ENCODE measurements at regions not wholly inside any gene's neighbourhood (a gene's known extent, or its start where the extent isn't known, plus 50 kb on each side); places are given as distances from the start of the nearest gene placed in this dataset.
"Not testable (repeated sequence)": the region's sequence is repeated elsewhere in the genome, so short reads cannot be mapped to it uniquely, and the experiment has no call there.

- no peak for DNase-seq (ENCODE audit: low read depth, low spot score)
- Histone ChIP-seq H3K4me3 (ENCODE audit: insufficient read length, low read depth) (no peak overlapping the region), H3K4me1 (ENCODE audit: insufficient read depth, insufficient read length) (no peaks in the 10 kb centered on the region), H3K36me3 (ENCODE audit: insufficient read depth, insufficient read length, low read length) (no peaks in the 10 kb centered on the region), H3K9me3 (ENCODE audit: insufficient read depth, low read length) (no peaks in the 10 kb centered on the region), H3K9ac (ENCODE audit: insufficient read length, low read depth) (no peak overlapping the region), H3K27me3 (ENCODE audit: insufficient read depth, insufficient read length) (no peaks in the 10 kb centered on the region)
- TF ChIP-seq SUZ12 (IDR thresholded peaks at IDR 0.05; ENCODE audit: extremely low read depth, insufficient read depth, insufficient read length): no peak
- no peak for TF ChIP-seq YY1 (IDR thresholded peaks at IDR 0.05; ENCODE audit: insufficient read depth, insufficient read length)
- no peak for TF ChIP-seq ZNF274 (IDR thresholded peaks at IDR 0.05; ENCODE audit: low read depth, low read length)
Measured at GRCh38 chr6:141976994-141977393, 155.7 kb upstream of the GJE1 start.

DNA sequence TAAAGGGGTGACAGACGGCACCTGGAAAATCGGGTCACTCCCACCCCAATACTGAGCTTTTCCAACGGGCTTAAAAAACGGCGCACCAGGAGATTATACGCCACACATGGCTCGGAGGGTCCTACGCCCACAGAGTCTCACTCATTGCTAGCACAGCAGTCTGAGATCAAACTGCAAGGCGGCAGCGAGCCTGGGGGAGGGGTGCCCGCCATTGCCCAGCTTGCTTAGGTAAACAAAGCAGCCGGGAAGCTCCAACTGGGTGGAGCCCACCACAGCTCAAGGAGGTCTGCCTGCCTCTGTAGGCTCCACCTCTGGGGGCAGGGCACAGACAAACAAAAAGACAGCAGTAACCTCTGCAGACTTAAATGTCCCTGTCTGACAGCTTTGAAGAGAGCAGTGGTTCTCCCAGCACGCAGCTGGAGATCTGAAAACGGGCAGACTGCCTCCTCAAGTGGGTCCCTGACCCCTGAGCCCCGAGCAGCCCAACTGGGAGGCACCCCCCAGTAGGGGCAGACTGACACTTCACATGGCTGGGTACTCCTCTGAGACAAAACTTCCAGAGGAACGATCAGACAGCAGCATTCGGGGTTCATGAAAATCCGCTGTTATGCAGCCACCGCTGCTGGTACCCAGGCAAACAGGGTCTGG lies 162.8 kb upstream of the GJE1 start:
- not testable (repeated sequence) for H3K9me3 ChIP-seq (ENCODE audit: insufficient read depth, low read length); H3K36me3 ChIP-seq (ENCODE audit: insufficient read depth, insufficient read length, low read length); DNase-seq (ENCODE audit: low read depth, low spot score); H3K4me3 ChIP-seq (ENCODE audit: insufficient read length, low read depth); H3K9ac ChIP-seq (ENCODE audit: insufficient read length, low read depth); H3K27me3 ChIP-seq (ENCODE audit: insufficient read depth, insufficient read length); H3K4me1 ChIP-seq (ENCODE audit: insufficient read depth, insufficient read length)

GRCh38 chr6:141969201-141969600 lies 163.5 kb upstream of the GJE1 start:
- no peaks in the 10 kb centered on the region; the same call in 1 of the 2 replicates for H3K9me3 ChIP-seq (ENCODE audit: insufficient read depth, low read length)
- no peak overlapping the region for H3K4me3 ChIP-seq (ENCODE audit: insufficient read length, low read depth)
- H3K4me1 ChIP-seq (ENCODE audit: insufficient read depth, insufficient read length): no peaks in the 10 kb centered on the region
- no peak overlapping the region for H3K9ac ChIP-seq (ENCODE audit: insufficient read length, low read depth)
- H3K36me3 ChIP-seq (ENCODE audit: insufficient read depth, insufficient read length, low read length): no peaks in the 10 kb centered on the region
- no peak for TF ChIP-seq ZNF274 (IDR thresholded peaks at IDR 0.05; ENCODE audit: low read depth, low read length)
- TF ChIP-seq SUZ12 (IDR thresholded peaks at IDR 0.05; ENCODE audit: extremely low read depth, insufficient read depth, insufficient read length): no peak
- no peak for TF ChIP-seq YY1 (IDR thresholded peaks at IDR 0.05; ENCODE audit: insufficient read depth, insufficient read length)
- no peaks in the 10 kb centered on the region for H3K27me3 ChIP-seq (ENCODE audit: insufficient read depth, insufficient read length)
- DNase-seq (ENCODE audit: low read depth, low spot score): no peak

- no peak for DNase-seq (ENCODE audit: low read depth, low spot score)
- no peaks in the 10 kb centered on the region for H3K36me3 ChIP-seq (ENCODE audit: insufficient read depth, insufficient read length, low read length)
- H3K9ac ChIP-seq (ENCODE audit: insufficient read length, low read depth): no peak overlapping the region
- TF ChIP-seq ZNF274 (IDR thresholded peaks at IDR 0.05; ENCODE audit: low read depth, low read length): no peak
- TF ChIP-seq YY1 (IDR thresholded peaks at IDR 0.05; ENCODE audit: insufficient read depth, insufficient read length): no peak
- no peak for TF ChIP-seq SUZ12 (IDR thresholded peaks at IDR 0.05; ENCODE audit: extremely low read depth, insufficient read depth, insufficient read length)
- no peaks in the 10 kb centered on the region for H3K4me1 ChIP-seq (ENCODE audit: insufficient read depth, insufficient read length)
- H3K9me3 ChIP-seq (ENCODE audit: insufficient read depth, low read length): no peaks in the 10 kb centered on the region; the same call in 1 of the 2 replicates
- no peak overlapping the region for H3K4me3 ChIP-seq (ENCODE audit: insufficient read length, low read depth)
- H3K27me3 ChIP-seq (ENCODE audit: insufficient read depth, insufficient read length): no peaks in the 10 kb centered on the region
Measured at GRCh38 chr6:141968632-141969031, 164.1 kb upstream of the GJE1 start.

DNA sequence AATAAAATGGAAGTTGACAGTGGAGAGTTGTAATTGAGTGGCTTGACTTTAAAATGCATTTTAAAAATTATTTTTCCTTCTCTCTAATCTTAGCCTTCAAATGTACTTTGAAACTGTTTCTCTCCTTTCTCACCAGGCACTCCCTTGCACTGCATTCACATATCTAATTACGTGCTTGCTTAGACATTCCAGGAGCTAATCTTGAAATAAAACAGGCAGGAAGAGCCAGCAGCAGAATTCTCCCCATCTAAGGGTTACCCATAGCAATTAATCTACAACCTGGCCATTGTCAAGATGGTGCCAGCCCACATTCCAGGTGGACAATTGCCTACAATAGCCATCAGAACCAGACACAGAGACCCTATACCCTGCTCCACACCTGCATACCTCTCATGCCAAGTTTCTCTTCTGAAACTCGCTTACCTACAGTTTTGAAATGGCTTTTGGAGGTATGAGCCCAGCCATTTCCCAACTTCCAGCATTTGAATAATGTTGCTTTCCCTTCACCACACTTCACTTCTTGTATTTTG lies 167.6 kb upstream of the GJE1 start:
- H3K4me3 ChIP-seq (ENCODE audit: insufficient read length, low read depth): no peak overlapping the region
- DNase-seq (ENCODE audit: low read depth, low spot score): no peak
- no peaks in the 10 kb centered on the region for H3K27me3 ChIP-seq (ENCODE audit: insufficient read depth, insufficient read length)
- TF ChIP-seq YY1 (IDR thresholded peaks at IDR 0.05; ENCODE audit: insufficient read depth, insufficient read length): no peak
- TF ChIP-seq ZNF274 (IDR thresholded peaks at IDR 0.05; ENCODE audit: low read depth, low read length): no peak
- TF ChIP-seq SUZ12 (IDR thresholded peaks at IDR 0.05; ENCODE audit: extremely low read depth, insufficient read depth, insufficient read length): no peak
- H3K9ac ChIP-seq (ENCODE audit: insufficient read length, low read depth): no peak overlapping the region
- H3K36me3 ChIP-seq (ENCODE audit: insufficient read depth, insufficient read length, low read length): no peaks in the 10 kb centered on the region
- no peaks in the 10 kb centered on the region; the same call in 1 of the 2 replicates for H3K9me3 ChIP-seq (ENCODE audit: insufficient read depth, low read length)
- no peaks in the 10 kb centered on the region for H3K4me1 ChIP-seq (ENCODE audit: insufficient read depth, insufficient read length)

DNA sequence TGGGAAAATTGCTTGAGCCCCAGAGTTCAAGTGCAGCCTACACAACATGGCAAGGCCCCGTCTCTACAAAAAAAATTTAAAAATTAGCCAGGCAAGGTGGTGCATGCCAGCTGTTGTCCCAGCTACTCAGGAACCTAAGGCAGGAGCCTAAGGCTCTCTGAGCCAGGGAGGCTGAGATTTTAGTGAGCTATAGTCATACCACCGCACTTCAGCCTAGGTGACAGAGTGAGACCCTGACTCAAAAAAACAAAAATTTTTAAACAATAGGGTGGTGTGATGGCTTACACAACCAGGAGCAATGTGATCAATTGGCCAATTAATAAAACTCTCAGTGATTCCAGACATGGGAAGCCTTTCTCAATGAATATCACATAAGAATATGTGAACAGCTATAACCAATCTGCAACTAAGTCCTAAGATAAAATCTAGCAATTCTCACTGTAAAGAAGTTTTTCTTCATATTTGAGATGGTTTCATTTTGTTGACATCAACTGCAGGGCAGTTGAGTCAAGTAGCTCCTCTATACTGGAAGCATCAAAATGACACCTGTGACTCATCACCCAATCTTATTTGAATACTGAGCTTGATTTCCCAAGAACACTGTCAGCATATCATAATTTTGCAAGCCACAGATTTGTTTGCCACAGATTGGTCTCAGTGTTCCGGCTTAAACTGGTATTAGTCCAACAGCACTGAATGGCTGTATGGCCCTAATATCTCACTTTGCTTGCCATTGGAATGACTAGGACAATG lies 169.0 kb upstream of the GJE1 start:
- H3K9me3 ChIP-seq (ENCODE audit: insufficient read depth, low read length): no peaks in the 10 kb centered on the region
- no peaks in the 10 kb centered on the region for H3K27me3 ChIP-seq (ENCODE audit: insufficient read depth, insufficient read length)
- H3K4me3 ChIP-seq (ENCODE audit: insufficient read length, low read depth): no peak overlapping the region
- no peaks in the 10 kb centered on the region for H3K4me1 ChIP-seq (ENCODE audit: insufficient read depth, insufficient read length)
- TF ChIP-seq YY1 (IDR thresholded peaks at IDR 0.05; ENCODE audit: insufficient read depth, insufficient read length): no peak
- no peak for TF ChIP-seq ZNF274 (IDR thresholded peaks at IDR 0.05; ENCODE audit: low read depth, low read length)
- no peak for TF ChIP-seq SUZ12 (IDR thresholded peaks at IDR 0.05; ENCODE audit: extremely low read depth, insufficient read depth, insufficient read length)
- no peak overlapping the region for H3K9ac ChIP-seq (ENCODE audit: insufficient read length, low read depth)
- no peaks in the 10 kb centered on the region for H3K36me3 ChIP-seq (ENCODE audit: insufficient read depth, insufficient read length, low read length)
- DNase-seq (ENCODE audit: low read depth, low spot score): no peak

DNA sequence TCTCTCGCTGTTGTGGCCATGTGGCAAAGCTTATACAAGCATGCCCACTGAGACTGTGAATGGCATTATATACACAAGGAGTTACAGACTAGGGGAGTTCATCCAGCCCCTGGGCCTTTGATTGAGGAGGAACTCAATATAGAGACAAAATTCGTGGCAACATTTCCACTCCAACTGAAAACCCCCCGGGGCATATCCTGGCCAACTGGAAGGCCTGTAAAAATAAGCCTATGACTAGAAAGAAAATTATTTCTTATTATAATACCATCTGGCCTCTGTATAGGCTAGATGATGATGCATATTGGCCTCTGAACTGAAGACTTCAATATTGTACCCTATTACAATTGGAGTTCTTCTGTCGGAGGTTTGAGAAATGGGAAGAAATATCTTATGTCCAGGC lies 175.5 kb upstream of the GJE1 start:
- DNase-seq (ENCODE audit: low read depth, low spot score): no peak
- H3K4me1 ChIP-seq (ENCODE audit: insufficient read depth, insufficient read length): no peaks in the 10 kb centered on the region

More for the DNA sequence above, 175.5 kb upstream of the GJE1 start:
- H3K4me3 ChIP-seq (ENCODE audit: insufficient read length, low read depth): no peak overlapping the region
- H3K9ac ChIP-seq (ENCODE audit: insufficient read length, low read depth): no peak overlapping the region
- H3K27me3 ChIP-seq (ENCODE audit: insufficient read depth, insufficient read length): no peaks in the 10 kb centered on the region
- peaks cover 14% of the 10 kb centered on the region; the same call in 1 of the 2 replicates for H3K9me3 ChIP-seq (ENCODE audit: insufficient read depth, low read length)
- H3K36me3 ChIP-seq (ENCODE audit: insufficient read depth, insufficient read length, low read length): no peaks in the 10 kb centered on the region
- no peak for TF ChIP-seq SUZ12 (IDR thresholded peaks at IDR 0.05; ENCODE audit: extremely low read depth, insufficient read depth, insufficient read length)
